AG04449 (cell line): ENCODE measurements at regions not wholly inside any gene's neighbourhood (a gene's known extent, or its start where the extent isn't known, plus 50 kb on each side); places are given as distances from the start of the nearest gene placed in this dataset.

Source experiments
- CTCF ChIA-PET: fragments of 350-600 bp; formaldehyde crosslinking; extraction: SDS; loops from one replicate; lab custom pipeline; 2021; ENCODE audit warnings: antibody characterized with exemption; lab: Yijun Ruan, JAX
- POLR2A ChIA-PET: fragments of 400-600, 350-600 bp; formaldehyde crosslinking; extraction: SDS; loops from one replicate; lab custom pipeline; 2020; ENCODE audit warnings: antibody characterized with exemption, inconsistent platforms; lab: Yijun Ruan, JAX
- DNase-seq: peaks from one replicate; pipeline ENCODE4 v3.0.0-alpha.2; 2010; ENCODE audit warnings: low read depth, low spot score
- H3K4me3 ChIP-seq: 2 replicates; pipeline ENCODE4 v1.5.1; 2011; ENCODE audit warnings: low read depth, mild to moderate bottlenecking, control low read depth, low read length
- CTCF ChIP-seq: IDR thresholded peaks from one replicate; pipeline ENCODE4 v1.5.1; 2011; ENCODE audit warnings: mild to moderate bottlenecking, moderate library complexity, low read length, control low read depth, inconsistent platforms; ENCODE audit not compliant: insufficient read depth; ENCODE audit errors: missing control alignments

- CTCF ChIA-PET: no interaction called here
- POLR2A ChIA-PET: no interaction called here
- TF ChIP-seq CTCF: no peak
- no peak for DNase-seq
- no peak overlapping the region for H3K4me3 ChIP-seq
Measured at GRCh38 chr12:83349907-83350611, 663.4 kb downstream of the TMTC2 start.

GRCh38 chr12:83346333-83346732 is 659.6 kb downstream of the TMTC2 start:
- no peak for TF ChIP-seq CTCF
- POLR2A ChIA-PET: no interaction called here

GRCh38 chr12:83343767-83344166 is 657.1 kb downstream of the TMTC2 start:
- no peak overlapping the region for H3K4me3 ChIP-seq
- no peak for DNase-seq
- no peak for TF ChIP-seq CTCF
- ChIA-PET CTCF (no interaction called here), POLR2A (no interaction called here)

More at GRCh38 chr12:83346333-83346732, 659.6 kb downstream of the TMTC2 start:
- H3K4me3 ChIP-seq: no peak overlapping the region
- CTCF ChIA-PET: no interaction called here
- no peak for DNase-seq

GRCh38 chr12:83335748-83336147 is 649.0 kb downstream of the TMTC2 start:
- CTCF ChIA-PET: no interaction called here
- POLR2A ChIA-PET: no interaction called here
- no peak overlapping the region for H3K4me3 ChIP-seq
- no peak for DNase-seq
- TF ChIP-seq CTCF: no peak

GRCh38 chr12:83326666-83327065 is 640.0 kb downstream of the TMTC2 start:
- no peak for TF ChIP-seq CTCF
- DNase-seq: no peak
- H3K4me3 ChIP-seq: no peak overlapping the region
- ChIA-PET POLR2A (no interaction called here), CTCF (no interaction called here)

GRCh38 chr12:83323866-83324265 is 637.2 kb downstream of the TMTC2 start:
- ChIA-PET CTCF (no interaction called here), POLR2A (no interaction called here)
- no peak overlapping the region for H3K4me3 ChIP-seq
- no peak for DNase-seq
- no peak for TF ChIP-seq CTCF
